ENCODE measurements at regions not wholly inside any gene's neighbourhood (a gene's known extent, or its start where the extent isn't known, plus 50 kb on each side); places are given as distances from the start of the nearest gene placed in this dataset.

DNA sequence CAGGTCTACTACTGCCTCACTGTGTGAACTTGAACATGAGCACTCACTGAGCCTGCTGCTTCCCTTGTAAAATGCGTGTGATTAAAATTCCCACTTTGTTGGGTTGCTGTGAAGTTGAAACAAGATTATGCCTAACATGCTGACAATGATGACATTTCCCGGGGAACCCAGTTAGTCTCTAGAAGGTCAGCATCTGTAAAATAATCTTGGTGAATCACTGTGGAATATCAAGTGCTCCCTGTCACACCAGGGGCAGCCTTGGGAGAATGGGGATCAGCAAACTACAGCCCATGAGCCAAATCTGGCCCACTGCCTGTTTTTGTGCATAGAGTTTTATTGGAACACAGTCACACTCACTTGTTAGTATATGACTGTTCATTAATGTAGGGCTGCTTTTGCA, 335.2 kb downstream of the MIAT start:
- Histone ChIP-seq H2BK20ac (ENCODE audit: low read depth, low read length, poor library complexity, severe bottlenecking) (no peak overlapping the region), H4K8ac (replicated peaks; ENCODE audit: insufficient read length, low read depth, low read length) (no peak overlapping the region), H3K4me1 (ENCODE audit: insufficient read depth, low read length) (no peaks in the 10 kb centered on the region), H4K5ac (ENCODE audit: insufficient read length, low read depth, low read length) (no peak overlapping the region), H3K4me2 (ENCODE audit: insufficient read depth, insufficient read length, low read length) (no peak overlapping the region), H2AFZ (ENCODE audit: low read length) (no peak overlapping the region), H3K27ac (ENCODE audit: insufficient read length, low read depth, low read length) (no peak overlapping the region), H3K56ac (ENCODE audit: insufficient read length, low read depth, low read length) (no peak overlapping the region), H3K9me3 (ENCODE audit: control insufficient read depth, low read depth, low read length) (no peaks in the 10 kb centered on the region), H2BK15ac (ENCODE audit: low read depth, low read length) (no peak overlapping the region), H3K79me1 (ENCODE audit: insufficient read depth, low read depth, low read length, poor library complexity, severe bottlenecking) (no peaks in the 10 kb centered on the region), H3K4ac (ENCODE audit: low read depth, low read length) (no peak overlapping the region), H3T11ph (ENCODE audit: low read length) (no peak overlapping the region), H2BK120ac (ENCODE audit: low read depth, low read length, poor library complexity, severe bottlenecking) (no peak overlapping the region), H2BK12ac (ENCODE audit: insufficient read length, low read depth, low read length) (no peak overlapping the region), H2BK5ac (ENCODE audit: insufficient read length, low read length) (no peak overlapping the region), H3K9ac (ENCODE audit: extremely low read depth, insufficient read length, low read length) (no peak overlapping the region), H3K23ac (ENCODE audit: insufficient read length, low read depth, low read length) (no peak overlapping the region), H3K18ac (ENCODE audit: insufficient read length, low read depth, low read length) (no peak overlapping the region), H2AK5ac (ENCODE audit: insufficient read length, low read length) (no peak overlapping the region), H4K20me1 (ENCODE audit: control insufficient read depth, insufficient read depth, insufficient read length) (no peaks in the 10 kb centered on the region), H3K14ac (ENCODE audit: insufficient read depth, low read length) (no peak overlapping the region), H3K27me3 (ENCODE audit: insufficient read depth, low read length) (no peaks in the 10 kb centered on the region), H3K23me2 (ENCODE audit: insufficient read length, low read depth, low read length, poor library complexity, severe bottlenecking) (no peaks in the 10 kb centered on the region), H3K79me2 (ENCODE audit: insufficient read depth, low read length) (no peaks in the 10 kb centered on the region), H4K91ac (ENCODE audit: insufficient read length, low read depth, low read length) (no peak overlapping the region)
- peaks cover 24% of the 10 kb centered on the region for H3K27me3 Mint-ChIP-seq (ENCODE audit: low read depth)
- no CpG with 5 or more reads among the region's 2 CpGs for WGBS (ENCODE audit: extremely low coverage, insufficient read length, low lambda C conversion rate)
- no peak for DNase-seq
- no peaks in the 10 kb centered on the region for H3K9me3 Mint-ChIP-seq
- peaks cover 4 to 6% of the 10 kb centered on the region in 2 experiments; a peak in 2 of 4 replicates for H3K4me1 Mint-ChIP-seq
- no peaks in the 10 kb centered on the region for H3K36me3 Mint-ChIP-seq (ENCODE audit: insufficient read depth in 1 of 3, low read depth in 3 of 3)
- H3K4me3 Mint-ChIP-seq = no peak overlapping the region
- TF ChIP-seq, protein P1, sequence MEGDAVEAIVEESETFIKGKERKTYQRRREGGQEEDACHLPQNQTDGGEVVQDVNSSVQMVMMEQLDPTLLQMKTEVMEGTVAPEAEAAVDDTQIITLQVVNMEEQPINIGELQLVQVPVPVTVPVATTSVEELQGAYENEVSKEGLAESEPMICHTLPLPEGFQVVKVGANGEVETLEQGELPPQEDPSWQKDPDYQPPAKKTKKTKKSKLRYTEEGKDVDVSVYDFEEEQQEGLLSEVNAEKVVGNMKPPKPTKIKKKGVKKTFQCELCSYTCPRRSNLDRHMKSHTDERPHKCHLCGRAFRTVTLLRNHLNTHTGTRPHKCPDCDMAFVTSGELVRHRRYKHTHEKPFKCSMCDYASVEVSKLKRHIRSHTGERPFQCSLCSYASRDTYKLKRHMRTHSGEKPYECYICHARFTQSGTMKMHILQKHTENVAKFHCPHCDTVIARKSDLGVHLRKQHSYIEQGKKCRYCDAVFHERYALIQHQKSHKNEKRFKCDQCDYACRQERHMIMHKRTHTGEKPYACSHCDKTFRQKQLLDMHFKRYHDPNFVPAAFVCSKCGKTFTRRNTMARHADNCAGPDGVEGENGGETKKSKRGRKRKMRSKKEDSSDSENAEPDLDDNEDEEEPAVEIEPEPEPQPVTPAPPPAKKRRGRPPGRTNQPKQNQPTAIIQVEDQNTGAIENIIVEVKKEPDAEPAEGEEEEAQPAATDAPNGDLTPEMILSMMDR (conservative IDR thresholded peaks at IDR 0.05) = no peak
- no peak overlapping the region for H3K27ac Mint-ChIP-seq
